ENCODE measurements at regions not wholly inside any gene's neighbourhood (a gene's known extent, or its start where the extent isn't known, plus 50 kb on each side); places are given as distances from the start of the nearest gene placed in this dataset.

DNA sequence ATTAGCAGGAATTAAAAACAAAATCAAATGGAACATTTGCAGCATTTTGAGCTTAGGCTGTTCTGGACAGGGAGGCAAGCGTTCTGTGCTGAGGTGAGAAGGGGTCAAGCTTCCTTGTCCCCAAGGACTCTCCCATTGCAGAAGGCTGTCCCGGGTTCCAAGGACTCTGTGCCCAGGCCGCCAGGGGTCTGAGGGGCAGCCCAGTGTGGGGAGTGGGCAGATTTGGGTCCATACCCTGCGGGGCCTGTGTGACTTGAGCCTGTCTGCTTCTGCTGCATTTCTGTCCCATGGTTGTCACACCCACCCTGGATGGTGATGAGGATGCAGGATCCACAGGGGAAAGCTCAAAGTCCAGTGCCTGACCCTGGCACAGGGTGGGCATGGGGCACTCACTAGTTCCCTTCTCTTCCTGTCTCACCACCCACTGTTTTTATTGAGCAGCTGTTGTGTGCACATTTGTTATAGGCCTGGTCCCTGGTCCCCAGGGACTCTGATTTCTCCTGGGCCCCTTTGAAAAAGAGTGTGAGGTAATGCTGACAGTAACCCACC, 211.4 kb upstream of the HS6ST1 start:
- Histone ChIP-seq H3K36me3 (ENCODE audit: insufficient read depth in 1 of 2, low read depth in 1 of 2) (no peaks in the 10 kb centered on the region), H3K4me3 (no peak overlapping the region), H3K27me3 (ENCODE audit: insufficient read depth in 3 of 3, low read length in 2 of 3) (no peaks in the 10 kb centered on the region), H3K4me1 (no peaks in the 10 kb centered on the region), H3K27ac (no peak overlapping the region), H3K9me3 (no peaks in the 10 kb centered on the region)
- TF ChIP-seq CTCF (IDR thresholded peaks at IDR 0.05): no peak
- DNase-seq (no peak), ATAC-seq (no peak)
- WGBS, 3 donors: 74 to 86% (median 84%) methylated on average over 4 of the region's 4 CpGs
- intact Hi-C loops (cut with DNase I): no loop called here

DNA sequence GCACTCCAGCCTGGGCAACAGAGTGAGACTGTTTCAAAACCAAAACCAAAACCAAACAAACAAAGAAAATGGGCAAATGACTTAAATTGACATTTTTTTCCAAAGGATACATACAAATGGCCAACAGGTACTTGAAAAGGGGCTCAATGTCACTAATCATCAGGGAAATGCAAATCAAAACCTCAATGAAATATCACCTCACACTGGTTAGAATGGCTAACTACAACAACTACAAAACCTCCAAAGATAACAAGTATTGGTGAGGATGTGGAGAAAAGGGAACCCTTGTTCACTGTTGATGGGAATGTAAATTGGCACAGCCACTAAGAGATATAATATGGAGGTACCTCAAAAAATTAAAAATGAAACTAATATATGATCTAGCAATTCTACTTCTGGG, 213.2 kb upstream of the HS6ST1 start:
- no peak overlapping the region for H3K4me3 ChIP-seq
- H3K27ac ChIP-seq: no peak overlapping the region
- DNase-seq (no peak), ATAC-seq (no peak)
- H3K36me3 ChIP-seq (ENCODE audit: insufficient read depth in 1 of 2, low read depth in 1 of 2): no peaks in the 10 kb centered on the region
- intact Hi-C loops (cut with DNase I): no loop called here
- no peaks in the 10 kb centered on the region for H3K4me1 ChIP-seq
- no peaks in the 10 kb centered on the region for H3K9me3 ChIP-seq
- no peaks in the 10 kb centered on the region for H3K27me3 ChIP-seq (ENCODE audit: insufficient read depth in 3 of 3, low read length in 2 of 3)
- TF ChIP-seq CTCF (IDR thresholded peaks at IDR 0.05): no peak

GRCh38 chr2:128533101-128533500, 214.4 kb upstream of the HS6ST1 start:
- Histone ChIP-seq H3K27me3 (ENCODE audit: insufficient read depth in 3 of 3, low read length in 2 of 3) (no peaks in the 10 kb centered on the region), H3K4me1 (no peaks in the 10 kb centered on the region), H3K4me3 (no peak overlapping the region), H3K36me3 (ENCODE audit: insufficient read depth in 1 of 2, low read depth in 1 of 2) (no peaks in the 10 kb centered on the region), H3K9me3 (no peaks in the 10 kb centered on the region), H3K27ac (no peak overlapping the region)
- intact Hi-C loops (cut with DNase I): no loop called here
- no peak for TF ChIP-seq CTCF (IDR thresholded peaks at IDR 0.05)
- DNase-seq (no peak), ATAC-seq (no peak)
- WGBS, 3 donors: 47 to 63% (median 62%) methylated on average over 1 of the region's 1 CpG

DNA sequence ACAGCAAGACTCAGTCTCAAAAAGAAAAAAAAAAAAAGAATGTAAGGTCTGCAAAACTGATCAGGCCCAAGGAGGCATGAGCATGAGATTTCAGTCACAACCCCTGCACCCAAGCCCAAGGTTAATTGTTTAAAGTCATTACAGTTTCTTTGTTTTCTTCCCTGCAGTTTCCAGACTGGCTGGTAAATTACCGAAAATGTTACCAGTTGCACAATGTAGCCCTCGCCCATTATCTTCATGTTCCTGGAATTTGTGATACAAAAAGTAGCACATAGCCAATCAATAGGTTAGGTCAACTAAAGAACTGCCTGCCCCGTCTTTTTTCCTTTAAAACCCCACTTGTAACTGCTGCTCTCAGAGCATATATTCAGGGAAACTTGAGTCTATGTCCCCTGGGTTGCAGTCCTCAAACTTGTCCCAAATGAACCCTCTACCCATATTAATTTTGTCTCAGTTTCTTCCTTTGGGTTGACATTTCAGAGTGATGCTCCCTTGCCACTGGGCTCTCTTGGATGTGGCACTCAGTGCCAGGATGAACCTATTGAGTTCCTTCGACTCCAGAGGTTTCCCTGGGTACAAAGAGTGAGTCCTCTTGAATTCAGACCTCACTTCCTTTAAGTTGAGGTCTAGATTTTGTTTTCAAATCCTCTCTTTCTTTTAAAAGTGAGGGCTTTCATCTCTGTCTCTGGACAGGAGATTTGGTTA, 216.2 kb upstream of the HS6ST1 start:
- TF ChIP-seq CTCF (IDR thresholded peaks at IDR 0.05): no peak
- H3K36me3 ChIP-seq (ENCODE audit: insufficient read depth in 1 of 2, low read depth in 1 of 2): no peaks in the 10 kb centered on the region
- intact Hi-C loops (cut with DNase I): no loop called here
- ATAC-seq (no peak), DNase-seq (no peak)
- WGBS, 3 donors: 83 to 91% (median 90%) methylated on average over 4 of the region's 4 CpGs
- H3K4me3 ChIP-seq: no peak overlapping the region
- H3K9me3 ChIP-seq: no peaks in the 10 kb centered on the region
- no peak overlapping the region for H3K27ac ChIP-seq
- no peaks in the 10 kb centered on the region for H3K27me3 ChIP-seq (ENCODE audit: insufficient read depth in 3 of 3, low read length in 2 of 3)
- no peaks in the 10 kb centered on the region for H3K4me1 ChIP-seq

DNA sequence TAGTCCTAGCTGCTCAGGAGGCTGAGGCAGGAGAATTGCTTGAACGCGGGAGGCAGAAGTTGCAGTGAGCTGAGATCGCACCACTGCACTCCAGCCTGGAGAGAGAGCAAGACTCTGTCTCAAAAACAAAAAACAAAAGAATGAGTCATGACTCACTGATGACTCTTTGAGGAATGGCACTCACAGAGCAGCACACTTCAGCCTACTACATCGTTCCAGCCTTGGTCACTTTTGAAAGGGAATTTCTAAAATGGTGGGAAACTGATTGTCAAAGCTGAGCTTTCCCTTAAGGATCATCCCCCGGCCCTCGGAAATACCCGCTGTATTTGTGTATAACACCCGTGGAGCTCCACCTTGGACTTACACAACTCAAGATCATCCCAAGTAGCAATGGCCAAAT, 217.3 kb upstream of the HS6ST1 start:
- no peak overlapping the region for H3K4me3 ChIP-seq
- 85 to 86% (median 85%) methylated on average over 8 of the region's 8 CpGs for WGBS, 3 donors
- no peaks in the 10 kb centered on the region for H3K4me1 ChIP-seq
- no peaks in the 10 kb centered on the region for H3K9me3 ChIP-seq
- TF ChIP-seq CTCF (IDR thresholded peaks at IDR 0.05): no peak
- H3K27ac ChIP-seq: no peak overlapping the region
- intact Hi-C loops (cut with DNase I): no loop called here
- DNase-seq (no peak), ATAC-seq (no peak)
- H3K27me3 ChIP-seq (ENCODE audit: insufficient read depth in 3 of 3, low read length in 2 of 3): no peaks in the 10 kb centered on the region
- no peaks in the 10 kb centered on the region for H3K36me3 ChIP-seq (ENCODE audit: insufficient read depth in 1 of 2, low read depth in 1 of 2)

Measured in psoas muscle (tissue), 7 donors.